MCF 10A (cell line): ENCODE measurements at regions not wholly inside any gene's neighbourhood (a gene's known extent, or its start where the extent isn't known, plus 50 kb on each side); places are given as distances from the start of the nearest gene placed in this dataset.

Source experiments
- BruUV-seq: library from RNA; stranded (reverse); fragments of 400-500 nt; replicated peaks from 2 replicates; lab custom pipeline; 2021; lab: Mats Ljungman, UMichigan
- CTCF ChIA-PET: fragments of 300-600 bp; sonication (Branson Sonifier 250); formaldehyde crosslinking; extraction: SDS; loops from one replicate; lab custom pipeline; 2021; ENCODE audit warnings: antibody characterized with exemption, inconsistent platforms; lab: Yijun Ruan, JAX
- POLR2A ChIA-PET: fragments of 300-600, 350-650 bp; sonication (Branson Sonifier 250); formaldehyde crosslinking; extraction: SDS; loops from one replicate; lab custom pipeline; 2020; ENCODE audit warnings: antibody characterized with exemption, inconsistent platforms; lab: Yijun Ruan, JAX
- DNase-seq: peaks from one replicate; pipeline ENCODE4 v3.0.0-alpha.2; 2018; ENCODE audit not compliant: unreplicated experiment
- H3K27ac Mint-ChIP-seq: one replicate; pipeline ENCODE4 v1.8.0; 2022; ENCODE audit warnings: mild to moderate bottlenecking, low read depth, mixed read lengths; ENCODE audit not compliant: unreplicated experiment
- H3K27me3 Mint-ChIP-seq: one replicate; pipeline ENCODE4 v1.8.0; 2022; ENCODE audit warnings: mixed read lengths; ENCODE audit not compliant: insufficient read depth, unreplicated experiment
- H3K36me3 Mint-ChIP-seq: one replicate; pipeline ENCODE4 v1.8.0; 2022; ENCODE audit warnings: mild to moderate bottlenecking, moderate library complexity, mixed read lengths; ENCODE audit not compliant: insufficient read depth, unreplicated experiment
- H3K4me1 Mint-ChIP-seq: one replicate; pipeline ENCODE4 v1.8.0; 2022; ENCODE audit warnings: mixed read lengths; ENCODE audit not compliant: insufficient read depth, unreplicated experiment
- H3K4me3 Mint-ChIP-seq: one replicate; pipeline ENCODE4 v1.8.0; 2022; ENCODE audit warnings: mild to moderate bottlenecking, moderate library complexity, mixed read lengths; ENCODE audit not compliant: unreplicated experiment
- H3K9me3 Mint-ChIP-seq: one replicate; pipeline ENCODE4 v1.8.0; 2022; ENCODE audit warnings: mixed read lengths; ENCODE audit not compliant: unreplicated experiment
- CTCF ChIP-seq: fragments of 200-600 bp; IDR thresholded peaks from one replicate; pipeline ENCODE4 v1.8.0; 2022; ENCODE audit warnings: antibody characterized with exemption, mild to moderate bottlenecking; ENCODE audit not compliant: unreplicated experiment
- intact Hi-C: fragments of 100-400 bp; cut with micrococcal nuclease; formaldehyde crosslinking; loops from 2 replicates; pipeline ENCODE4 v1.14.1; 2022

GRCh38 chr22:47553436-47553835 lies 791.0 kb downstream of the TBC1D22A start:
- no TSS peak for BruUV-seq
- no peaks in the 10 kb centered on the region for H3K36me3 Mint-ChIP-seq
- H3K4me1 Mint-ChIP-seq = no peaks in the 10 kb centered on the region
- CTCF ChIA-PET = no interaction called here
- no peak overlapping the region for H3K4me3 Mint-ChIP-seq
- TF ChIP-seq CTCF = no peak
- no peak overlapping the region for H3K27ac Mint-ChIP-seq
- POLR2A ChIA-PET = no interaction called here
- DNase-seq = no peak
- no peaks in the 10 kb centered on the region for H3K9me3 Mint-ChIP-seq
- peaks cover 12% of the 10 kb centered on the region for H3K27me3 Mint-ChIP-seq
- intact Hi-C loops = no loop called here

- TF ChIP-seq CTCF = no peak
- no TSS peak for BruUV-seq
- Mint-ChIP-seq H3K36me3 (no peaks in the 10 kb centered on the region), H3K27me3 (peaks cover 12% of the 10 kb centered on the region), H3K4me3 (no peak overlapping the region), H3K4me1 (no peaks in the 10 kb centered on the region), H3K9me3 (no peaks in the 10 kb centered on the region), H3K27ac (no peak overlapping the region)
- ChIA-PET POLR2A (no interaction called here), CTCF (no interaction called here)
- DNase-seq = no peak
- intact Hi-C loops = no loop called here
These were observed 790.2 kb downstream of the TBC1D22A start for GRCh38 chr22:47552541-47553205.

- Mint-ChIP-seq H3K9me3 (no peaks in the 10 kb centered on the region), H3K36me3 (no peaks in the 10 kb centered on the region), H3K4me3 (no peak overlapping the region), H3K4me1 (no peaks in the 10 kb centered on the region), H3K27ac (no peak overlapping the region), H3K27me3 (peaks cover 12% of the 10 kb centered on the region)
- POLR2A ChIA-PET = no interaction called here
- BruUV-seq = no TSS peak
- DNase-seq = no peak
- intact Hi-C loops = no loop called here
- CTCF ChIA-PET = no interaction called here
- no peak for TF ChIP-seq CTCF
These were observed 789.6 kb downstream of the TBC1D22A start for GRCh38 chr22:47552024-47552423.

- no peak for DNase-seq
- Mint-ChIP-seq H3K27ac (no peak overlapping the region), H3K27me3 (peaks cover 12% of the 10 kb centered on the region), H3K4me3 (no peak overlapping the region), H3K4me1 (no peaks in the 10 kb centered on the region), H3K9me3 (no peaks in the 10 kb centered on the region), H3K36me3 (no peaks in the 10 kb centered on the region)
- BruUV-seq = no TSS peak
- ChIA-PET POLR2A (no interaction called here), CTCF (no interaction called here)
- intact Hi-C loops = no loop called here
- no peak for TF ChIP-seq CTCF
These were observed 789.0 kb downstream of the TBC1D22A start for GRCh38 chr22:47551431-47551775.
